HepG2 (cell line): ENCODE measurements at regions not wholly inside any gene's neighbourhood (a gene's known extent, or its start where the extent isn't known, plus 50 kb on each side); places are given as distances from the start of the nearest gene placed in this dataset.

ENCODE experiments used
- ATAC-seq: fragments of 200-7000 bp; cut with Tn5 transposase; 3 replicates; pipeline ENCODE4 v1.9.1; 2020; ENCODE audit warnings: mild to moderate bottlenecking, moderate library complexity
- BruUV-seq: library from RNA; stranded (reverse); fragments of 400-500 nt; replicated peaks from 2 replicates; lab custom pipeline; 2021; lab: Mats Ljungman, UMichigan
- CTCF ChIA-PET: fragments of 300-600 bp; formaldehyde crosslinking; extraction: SDS; loops from one replicate; lab custom pipeline; 2021; ENCODE audit warnings: low total read pairs, inconsistent platforms, low intra/inter-chr PET ratio; lab: Yijun Ruan, JAX
- POLR2A ChIA-PET: fragments of 350-600 bp; sonication (Branson Sonifier 250); formaldehyde crosslinking; loops from one replicate; lab custom pipeline; 2020; ENCODE audit warnings: antibody characterized with exemption, inconsistent platforms; lab: Yijun Ruan, JAX
- DNase-seq: peaks from one replicate; pipeline ENCODE4 v3.0.0-alpha.2; 2015; ENCODE audit warnings: low spot score
- FAIRE-seq: peaks from 3 replicates; lab custom pipeline; 2011; peaks lifted over from hg19 to GRCh38; lab: Jason Lieb, UNC
- H2AFZ ChIP-seq: one replicate; pipeline ENCODE4 v1.6.1; 2011; ENCODE audit warnings: low read length, inconsistent platforms
- H3K27ac ChIP-seq: fragments of 300-600 bp; 3 replicates; pipeline ENCODE4 v1.8.0; 2011; ENCODE audit warnings: mixed run types, mild to moderate bottlenecking, mixed read lengths, low read length, inconsistent platforms; ENCODE audit not compliant: insufficient read depth; ENCODE audit errors: extremely low read length
- H3K27me3 ChIP-seq, 2 experiments: fragments of 200-600 bp in 1 of 2; 2 replicates in 1 of 2; 3 replicates in 1 of 2; pipeline versions ENCODE4 v1.6.0 to v1.8.0; 2011; ENCODE audit warnings: low read length in 2 of 2, mild to moderate bottlenecking in 2 of 2, moderate library complexity in 2 of 2, inconsistent platforms in 1 of 2; ENCODE audit not compliant: insufficient read depth in 2 of 2, control insufficient read depth in 1 of 2
- H3K36me3 ChIP-seq, 2 experiments: fragments of 200-600 bp in 1 of 2; replicated peaks in 1 of 2; 2 replicates in 1 of 2; 3 replicates in 1 of 2; pipeline versions ENCODE4 v1.5.1 to v1.8.0; 2011; ENCODE audit warnings: low read length in 2 of 2, inconsistent platforms in 1 of 2; ENCODE audit not compliant: insufficient read depth in 2 of 2, control insufficient read depth in 1 of 2
- H3K4me1 ChIP-seq: 2 replicates; pipeline ENCODE4 v1.5.1; 2012; ENCODE audit warnings: low read length, inconsistent platforms; ENCODE audit not compliant: insufficient read depth
- H3K4me2 ChIP-seq: 2 replicates; pipeline ENCODE4 v1.6.0; 2011; ENCODE audit warnings: low read depth, low read length, inconsistent platforms
- H3K4me3 ChIP-seq, 3 experiments: fragments of 200-600 bp in 1 of 3; sonication (generic), shearing (Covaris generic) in 1 of 3; replicated peaks in 1 of 3; 2 replicates each; pipeline ENCODE4 v1.5.1; 2011 to 2016; ENCODE audit warnings: low read length in 3 of 3, inconsistent platforms in 2 of 3, low read depth in 2 of 3, mild to moderate bottlenecking in 2 of 3, control low read depth in 1 of 3, mixed read lengths in 1 of 3; ENCODE audit not compliant: insufficient read depth in 1 of 3
- H3K79me2 ChIP-seq: one replicate; pipeline ENCODE4 v1.6.1; 2011; ENCODE audit warnings: low read length, inconsistent platforms; ENCODE audit not compliant: insufficient read depth
- H3K9ac ChIP-seq: 2 replicates; pipeline ENCODE4 v1.6.0; 2011; ENCODE audit warnings: mild to moderate bottlenecking, low read depth, low read length, inconsistent platforms; ENCODE audit not compliant: insufficient read depth
- H3K9me3 ChIP-seq: 2 replicates; pipeline ENCODE4 v1.5.1; 2012; ENCODE audit warnings: mild to moderate bottlenecking, low read length
- H4K20me1 ChIP-seq: 2 replicates; pipeline ENCODE4 v1.6.0; 2011; ENCODE audit warnings: inconsistent platforms, mild to moderate bottlenecking, low read length, moderate library complexity; ENCODE audit not compliant: insufficient read depth
- ASH2L ChIP-seq: fragments of 300-600, 200-600 bp; sonication (generic); IDR thresholded peaks from 2 replicates; pipeline ENCODE4 v1.7.0; 2017; ENCODE audit warnings: low read depth, mild to moderate bottlenecking, moderate library complexity, mixed read lengths, low read length; ENCODE audit not compliant: insufficient read length
- BCL6 ChIP-seq: IDR thresholded peaks from 2 replicates; pipeline ENCODE4 v1.6.1; 2016; ENCODE audit warnings: missing genetic modification reagents, missing compliant biosample characterization
- HMG20A ChIP-seq: IDR thresholded peaks from 2 replicates; pipeline ENCODE4 v1.6.1; 2016; ENCODE audit warnings: borderline replicate concordance
- IRF2 ChIP-seq: IDR thresholded peaks from 2 replicates; pipeline ENCODE4 v1.6.1; 2018; ENCODE audit warnings: missing genetic modification reagents, missing compliant biosample characterization
- RARA ChIP-seq: IDR thresholded peaks from 2 replicates; pipeline ENCODE4 v1.6.1; 2016; ENCODE audit warnings: missing genetic modification reagents, missing compliant biosample characterization
- RORA ChIP-seq: sonication (generic); formaldehyde crosslinking; IDR thresholded peaks from 2 replicates; pipeline ENCODE4 v1.5.0; 2020; ENCODE audit warnings: mild to moderate bottlenecking, missing genetic modification reagents, moderate library complexity
- RXRB ChIP-seq: IDR thresholded peaks from 2 replicates; pipeline ENCODE4 v1.6.1; 2016; ENCODE audit warnings: borderline replicate concordance, missing genetic modification reagents, missing compliant biosample characterization
- SAP130 ChIP-seq: IDR thresholded peaks from 2 replicates; pipeline ENCODE4 v1.6.1; 2016; ENCODE audit warnings: low read depth
- TAF1 ChIP-seq: sonication (generic); formaldehyde crosslinking; IDR thresholded peaks from 2 replicates; pipeline ENCODE4 v1.4.0; 2020; ENCODE audit warnings: missing genetic modification reagents
- ZNF772 ChIP-seq: sonication (generic); formaldehyde crosslinking; IDR thresholded peaks from 2 replicates; pipeline ENCODE4 v1.5.0; 2020; ENCODE audit warnings: mild to moderate bottlenecking, missing genetic modification reagents
- WGBS: methylation state at CpG from one replicate; pipeline ENCODE4 v1.1.6; 2017; ENCODE audit warnings: low lambda C conversion rate; 5-methylcytosine and 5-hydroxymethylcytosine counted together
- in situ Hi-C: cut with HindIII; loops from 2 replicates; pipeline ENCODE4 v1.10.0; 2017; ENCODE audit warnings: low pct_unique_long_range_greater_than_20kb; ENCODE audit not compliant: extremely low pct_ligation_motif_present
- intact Hi-C: fragments of 100-400 bp; cut with micrococcal nuclease; formaldehyde crosslinking; loops from one replicate; pipeline ENCODE4 v1.10.0; 2022; ENCODE audit not compliant: unreplicated experiment
- TF ChIP-seq, protein P1 (sequence below): IDR thresholded peaks from 2 replicates; pipeline ENCODE4 v1.6.1; 2012; ENCODE audit warnings: inconsistent platforms
- TF ChIP-seq, protein P2 (sequence below): IDR thresholded peaks from 2 replicates; pipeline ENCODE4 v1.4.0; 2020; ENCODE audit warnings: mild to moderate bottlenecking, missing genetic modification reagents
- TF ChIP-seq, protein P3 (sequence below): sonication (generic); formaldehyde crosslinking; IDR thresholded peaks from 2 replicates; pipeline ENCODE4 v1.9.0; 2021; ENCODE audit warnings: mild to moderate bottlenecking, missing genetic modification reagents
- TF ChIP-seq, protein P4 (sequence below): sonication (generic); formaldehyde crosslinking; IDR thresholded peaks from 2 replicates; pipeline ENCODE4 v1.4.0; 2020; ENCODE audit warnings: missing genetic modification reagents, borderline replicate concordance

DNA sequence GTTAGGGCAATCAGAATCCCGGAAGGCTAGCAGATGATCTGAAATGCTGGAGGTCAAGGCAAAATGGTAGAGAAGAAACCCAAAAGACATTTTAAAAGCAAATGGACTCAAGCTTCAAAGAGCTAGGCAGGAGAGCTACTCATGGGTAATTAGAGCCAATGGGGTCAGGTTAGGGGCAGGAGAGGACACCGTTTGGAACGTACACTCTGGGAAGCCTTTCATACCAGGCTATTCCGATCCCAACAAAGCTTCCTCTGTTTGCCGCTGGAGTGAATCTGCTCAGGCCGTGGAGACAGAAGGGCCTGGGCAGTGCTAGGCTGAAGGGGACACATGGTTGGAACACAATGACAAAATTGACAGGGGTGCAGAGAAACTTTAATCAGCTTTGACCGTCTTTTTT, 346.6 kb downstream of the RPS6KC1 start:
- intact Hi-C loops (no loop called here), in situ Hi-C loops (no loop called here)
- Histone ChIP-seq H3K9me3 (no peaks in the 10 kb centered on the region), H3K79me2 (no peaks in the 10 kb centered on the region), H3K9ac (no peak overlapping the region), H3K27ac (peak overlapping the region; percentile 55), H4K20me1 (no peaks in the 10 kb centered on the region), H3K4me2 (peak overlapping the region; percentile 32; the same call in 1 of the 2 replicates), H2AFZ (no peak overlapping the region), H3K27me3 (no peaks in the 10 kb centered on the region), H3K4me1 (peaks cover 77% of the 10 kb centered on the region), H3K4me3 (no peak overlapping the region), H3K36me3 (no peaks in the 10 kb centered on the region)
- 29% methylated on average over 6 of the region's 7 CpGs for WGBS
- no TSS peak for BruUV-seq
- peak; percentile 72 for DNase-seq
- POLR2A ChIA-PET, result no interaction called here
- FAIRE-seq, result peak; percentile 62
- CTCF ChIA-PET, result no interaction called here
- peak; percentile 72 for ATAC-seq
- TF ChIP-seq ASH2L, result peak; percentile 31
- peak; percentile 37 for TF ChIP-seq BCL6
- TF ChIP-seq RORA, result no peak
- TF ChIP-seq, protein P1, sequence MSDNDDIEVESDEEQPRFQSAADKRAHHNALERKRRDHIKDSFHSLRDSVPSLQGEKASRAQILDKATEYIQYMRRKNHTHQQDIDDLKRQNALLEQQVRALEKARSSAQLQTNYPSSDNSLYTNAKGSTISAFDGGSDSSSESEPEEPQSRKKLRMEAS, result peak; percentile 20; the same call in 1 of the 2 replicates
- TF ChIP-seq, protein P2, sequence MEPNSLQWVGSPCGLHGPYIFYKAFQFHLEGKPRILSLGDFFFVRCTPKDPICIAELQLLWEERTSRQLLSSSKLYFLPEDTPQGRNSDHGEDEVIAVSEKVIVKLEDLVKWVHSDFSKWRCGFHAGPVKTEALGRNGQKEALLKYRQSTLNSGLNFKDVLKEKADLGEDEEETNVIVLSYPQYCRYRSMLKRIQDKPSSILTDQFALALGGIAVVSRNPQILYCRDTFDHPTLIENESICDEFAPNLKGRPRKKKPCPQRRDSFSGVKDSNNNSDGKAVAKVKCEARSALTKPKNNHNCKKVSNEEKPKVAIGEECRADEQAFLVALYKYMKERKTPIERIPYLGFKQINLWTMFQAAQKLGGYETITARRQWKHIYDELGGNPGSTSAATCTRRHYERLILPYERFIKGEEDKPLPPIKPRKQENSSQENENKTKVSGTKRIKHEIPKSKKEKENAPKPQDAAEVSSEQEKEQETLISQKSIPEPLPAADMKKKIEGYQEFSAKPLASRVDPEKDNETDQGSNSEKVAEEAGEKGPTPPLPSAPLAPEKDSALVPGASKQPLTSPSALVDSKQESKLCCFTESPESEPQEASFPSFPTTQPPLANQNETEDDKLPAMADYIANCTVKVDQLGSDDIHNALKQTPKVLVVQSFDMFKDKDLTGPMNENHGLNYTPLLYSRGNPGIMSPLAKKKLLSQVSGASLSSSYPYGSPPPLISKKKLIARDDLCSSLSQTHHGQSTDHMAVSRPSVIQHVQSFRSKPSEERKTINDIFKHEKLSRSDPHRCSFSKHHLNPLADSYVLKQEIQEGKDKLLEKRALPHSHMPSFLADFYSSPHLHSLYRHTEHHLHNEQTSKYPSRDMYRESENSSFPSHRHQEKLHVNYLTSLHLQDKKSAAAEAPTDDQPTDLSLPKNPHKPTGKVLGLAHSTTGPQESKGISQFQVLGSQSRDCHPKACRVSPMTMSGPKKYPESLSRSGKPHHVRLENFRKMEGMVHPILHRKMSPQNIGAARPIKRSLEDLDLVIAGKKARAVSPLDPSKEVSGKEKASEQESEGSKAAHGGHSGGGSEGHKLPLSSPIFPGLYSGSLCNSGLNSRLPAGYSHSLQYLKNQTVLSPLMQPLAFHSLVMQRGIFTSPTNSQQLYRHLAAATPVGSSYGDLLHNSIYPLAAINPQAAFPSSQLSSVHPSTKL (CRISPR knock-in tag), result peak; percentile 33; the same call in 1 of the 2 replicates
- no peak for TF ChIP-seq IRF2 (CRISPR knock-in tag)
- 0 out of 2 replicates have a peak, but pooled peaks have one; percentile 12 for TF ChIP-seq SAP130 (CRISPR knock-in tag)
- TF ChIP-seq RARA (CRISPR knock-in tag), result peak; percentile 86
- TF ChIP-seq HMG20A (CRISPR knock-in tag), result 0 out of 2 replicates have a peak, but pooled peaks have one; percentile 15
- TF ChIP-seq TAF1 (CRISPR knock-in tag), result no peak
- TF ChIP-seq ZNF772, result 0 out of 2 replicates have a peak, but pooled peaks have one; percentile 37
- TF ChIP-seq, protein P3, sequence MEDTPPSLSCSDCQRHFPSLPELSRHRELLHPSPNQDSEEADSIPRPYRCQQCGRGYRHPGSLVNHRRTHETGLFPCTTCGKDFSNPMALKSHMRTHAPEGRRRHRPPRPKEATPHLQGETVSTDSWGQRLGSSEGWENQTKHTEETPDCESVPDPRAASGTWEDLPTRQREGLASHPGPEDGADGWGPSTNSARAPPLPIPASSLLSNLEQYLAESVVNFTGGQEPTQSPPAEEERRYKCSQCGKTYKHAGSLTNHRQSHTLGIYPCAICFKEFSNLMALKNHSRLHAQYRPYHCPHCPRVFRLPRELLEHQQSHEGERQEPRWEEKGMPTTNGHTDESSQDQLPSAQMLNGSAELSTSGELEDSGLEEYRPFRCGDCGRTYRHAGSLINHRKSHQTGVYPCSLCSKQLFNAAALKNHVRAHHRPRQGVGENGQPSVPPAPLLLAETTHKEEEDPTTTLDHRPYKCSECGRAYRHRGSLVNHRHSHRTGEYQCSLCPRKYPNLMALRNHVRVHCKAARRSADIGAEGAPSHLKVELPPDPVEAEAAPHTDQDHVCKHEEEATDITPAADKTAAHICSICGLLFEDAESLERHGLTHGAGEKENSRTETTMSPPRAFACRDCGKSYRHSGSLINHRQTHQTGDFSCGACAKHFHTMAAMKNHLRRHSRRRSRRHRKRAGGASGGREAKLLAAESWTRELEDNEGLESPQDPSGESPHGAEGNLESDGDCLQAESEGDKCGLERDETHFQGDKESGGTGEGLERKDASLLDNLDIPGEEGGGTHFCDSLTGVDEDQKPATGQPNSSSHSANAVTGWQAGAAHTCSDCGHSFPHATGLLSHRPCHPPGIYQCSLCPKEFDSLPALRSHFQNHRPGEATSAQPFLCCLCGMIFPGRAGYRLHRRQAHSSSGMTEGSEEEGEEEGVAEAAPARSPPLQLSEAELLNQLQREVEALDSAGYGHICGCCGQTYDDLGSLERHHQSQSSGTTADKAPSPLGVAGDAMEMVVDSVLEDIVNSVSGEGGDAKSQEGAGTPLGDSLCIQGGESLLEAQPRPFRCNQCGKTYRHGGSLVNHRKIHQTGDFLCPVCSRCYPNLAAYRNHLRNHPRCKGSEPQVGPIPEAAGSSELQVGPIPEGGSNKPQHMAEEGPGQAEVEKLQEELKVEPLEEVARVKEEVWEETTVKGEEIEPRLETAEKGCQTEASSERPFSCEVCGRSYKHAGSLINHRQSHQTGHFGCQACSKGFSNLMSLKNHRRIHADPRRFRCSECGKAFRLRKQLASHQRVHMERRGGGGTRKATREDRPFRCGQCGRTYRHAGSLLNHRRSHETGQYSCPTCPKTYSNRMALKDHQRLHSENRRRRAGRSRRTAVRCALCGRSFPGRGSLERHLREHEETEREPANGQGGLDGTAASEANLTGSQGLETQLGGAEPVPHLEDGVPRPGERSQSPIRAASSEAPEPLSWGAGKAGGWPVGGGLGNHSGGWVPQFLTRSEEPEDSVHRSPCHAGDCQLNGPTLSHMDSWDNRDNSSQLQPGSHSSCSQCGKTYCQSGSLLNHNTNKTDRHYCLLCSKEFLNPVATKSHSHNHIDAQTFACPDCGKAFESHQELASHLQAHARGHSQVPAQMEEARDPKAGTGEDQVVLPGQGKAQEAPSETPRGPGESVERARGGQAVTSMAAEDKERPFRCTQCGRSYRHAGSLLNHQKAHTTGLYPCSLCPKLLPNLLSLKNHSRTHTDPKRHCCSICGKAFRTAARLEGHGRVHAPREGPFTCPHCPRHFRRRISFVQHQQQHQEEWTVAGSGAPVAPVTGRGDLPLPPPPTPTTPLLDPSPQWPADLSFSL (CRISPR knock-in tag), result 0 out of 2 replicates have a peak, but pooled peaks have one; percentile 59
- TF ChIP-seq RXRB, result 0 out of 2 replicates have a peak, but pooled peaks have one; percentile 21
- TF ChIP-seq, protein P4, sequence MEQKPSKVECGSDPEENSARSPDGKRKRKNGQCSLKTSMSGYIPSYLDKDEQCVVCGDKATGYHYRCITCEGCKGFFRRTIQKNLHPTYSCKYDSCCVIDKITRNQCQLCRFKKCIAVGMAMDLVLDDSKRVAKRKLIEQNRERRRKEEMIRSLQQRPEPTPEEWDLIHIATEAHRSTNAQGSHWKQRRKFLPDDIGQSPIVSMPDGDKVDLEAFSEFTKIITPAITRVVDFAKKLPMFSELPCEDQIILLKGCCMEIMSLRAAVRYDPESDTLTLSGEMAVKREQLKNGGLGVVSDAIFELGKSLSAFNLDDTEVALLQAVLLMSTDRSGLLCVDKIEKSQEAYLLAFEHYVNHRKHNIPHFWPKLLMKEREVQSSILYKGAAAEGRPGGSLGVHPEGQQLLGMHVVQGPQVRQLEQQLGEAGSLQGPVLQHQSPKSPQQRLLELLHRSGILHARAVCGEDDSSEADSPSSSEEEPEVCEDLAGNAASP (CRISPR knock-in tag), result peak; percentile 84; the same call in 1 of the 2 replicates
